ENCODE measurements at regions not wholly inside any gene's neighbourhood (a gene's known extent, or its start where the extent isn't known, plus 50 kb on each side); places are given as distances from the start of the nearest gene placed in this dataset.

- TF ChIP-seq CTCF (IDR thresholded peaks at IDR 0.05) (no peak), POLR2A (IDR thresholded peaks at IDR 0.05) (no peak)
- 50 to 51% methylated on average over 3 of the region's 3 CpGs for WGBS, 2 donors
- intact Hi-C loops (cut with DNase I; ENCODE audit: low total_unique reads), result no loop called here
- H3K4me3 ChIP-seq (ENCODE audit: low read depth, poor library complexity, severe bottlenecking), result no peak overlapping the region
- DNase-seq (ENCODE audit: low spot score in 2 of 2), result no peak
These were observed 171.2 kb upstream of the ACTBL2 start for GRCh38 chr5:57653636-57654290.

- H3K4me3 ChIP-seq (ENCODE audit: low read depth, poor library complexity, severe bottlenecking), result no peak overlapping the region
- intact Hi-C loops (cut with DNase I; ENCODE audit: low total_unique reads), result no loop called here
- no peak for TF ChIP-seq CTCF (IDR thresholded peaks at IDR 0.05)
- TF ChIP-seq POLR2A (IDR thresholded peaks at IDR 0.05), result no peak
- DNase-seq (ENCODE audit: low spot score in 2 of 2), result no peak
- WGBS, 2 donors, result 92 to 100% methylated on average over 1 of the region's 1 CpG
These were observed 168.5 kb upstream of the ACTBL2 start for GRCh38 chr5:57651127-57651526.

GRCh38 chr5:57650360-57651069 lies 167.9 kb upstream of the ACTBL2 start:
- intact Hi-C loops (cut with DNase I; ENCODE audit: low total_unique reads), result no loop called here

GRCh38 chr5:57642698-57643097 lies 160.1 kb upstream of the ACTBL2 start:
- intact Hi-C loops (cut with DNase I; ENCODE audit: low total_unique reads), result no loop called here
- no peak overlapping the region for H3K4me3 ChIP-seq (ENCODE audit: low read depth, poor library complexity, severe bottlenecking)
- TF ChIP-seq CTCF (IDR thresholded peaks at IDR 0.05) (no peak), POLR2A (IDR thresholded peaks at IDR 0.05) (no peak)
- DNase-seq (ENCODE audit: low spot score in 2 of 2), result no peak
- WGBS, 2 donors, result 86 to 95% methylated on average over 2 of the region's 2 CpGs

More at GRCh38 chr5:57650360-57651069, 167.9 kb upstream of the ACTBL2 start:
- DNase-seq (ENCODE audit: low spot score in 2 of 2), result no peak
- no peak overlapping the region for H3K4me3 ChIP-seq (ENCODE audit: low read depth, poor library complexity, severe bottlenecking)
- TF ChIP-seq POLR2A (IDR thresholded peaks at IDR 0.05) (no peak), CTCF (IDR thresholded peaks at IDR 0.05) (no peak)
- 79 to 87% methylated on average over 6 of the region's 6 CpGs for WGBS, 2 donors

GRCh38 chr5:57642066-57642465 lies 159.5 kb upstream of the ACTBL2 start:
- DNase-seq (ENCODE audit: low spot score in 2 of 2), result no peak
- WGBS, 2 donors, result 94 to 98% methylated on average over 4 of the region's 4 CpGs
- intact Hi-C loops (cut with DNase I; ENCODE audit: low total_unique reads), result no loop called here

More at GRCh38 chr5:57642066-57642465, 159.5 kb upstream of the ACTBL2 start:
- TF ChIP-seq POLR2A (IDR thresholded peaks at IDR 0.05) (no peak), CTCF (IDR thresholded peaks at IDR 0.05) (no peak)
- no peak overlapping the region for H3K4me3 ChIP-seq (ENCODE audit: low read depth, poor library complexity, severe bottlenecking)

Data from lower leg skin (tissue), 4 donors.